IPS DF 6.9 (cell line): ENCODE measurements at regions not wholly inside any gene's neighbourhood (a gene's known extent, or its start where the extent isn't known, plus 50 kb on each side); places are given as distances from the start of the nearest gene placed in this dataset.
"Not testable (repeated sequence)": the region's sequence is repeated elsewhere in the genome, so short reads cannot be mapped to it uniquely, and the experiment has no call there.

Source experiments
- DNase-seq: peaks from one replicate; pipeline ENCODE4 v3.0.0-alpha.2; 2013; ENCODE audit warnings: low read depth, low spot score
- H3K27ac ChIP-seq: one replicate; pipeline ENCODE4 v1.5.1; 2013; ENCODE audit warnings: low read length, control low read depth
- H3K27me3 ChIP-seq: 2 replicates; pipeline ENCODE4 v1.6.1; 2013; ENCODE audit warnings: mild to moderate bottlenecking, low read length; ENCODE audit not compliant: control insufficient read depth, insufficient read depth
- H3K36me3 ChIP-seq: 2 replicates; pipeline ENCODE4 v1.6.1; 2013; ENCODE audit warnings: low read length; ENCODE audit not compliant: control insufficient read depth, insufficient read depth
- H3K4me1 ChIP-seq: 2 replicates; pipeline ENCODE4 v1.6.1; 2013; ENCODE audit warnings: low read length; ENCODE audit not compliant: control insufficient read depth, insufficient read depth
- H3K4me3 ChIP-seq: 2 replicates; pipeline ENCODE4 v1.5.1; 2013; ENCODE audit warnings: mild to moderate bottlenecking, low read length
- H3K9me3 ChIP-seq: 2 replicates; pipeline ENCODE4 v1.6.1; 2013; ENCODE audit warnings: low read length, inconsistent platforms; ENCODE audit not compliant: control insufficient read depth, insufficient read depth
- WGBS: extraction: QIAGEN DNeasy Blood & Tissue Kit; methylation state at CpG from one replicate; pipeline ENCODE4 v1.1.7; 2013; ENCODE audit warnings: mixed read lengths, missing lambda C conversion rate; ENCODE audit not compliant: insufficient read length, insufficient coverage; 5-methylcytosine and 5-hydroxymethylcytosine counted together

DNA sequence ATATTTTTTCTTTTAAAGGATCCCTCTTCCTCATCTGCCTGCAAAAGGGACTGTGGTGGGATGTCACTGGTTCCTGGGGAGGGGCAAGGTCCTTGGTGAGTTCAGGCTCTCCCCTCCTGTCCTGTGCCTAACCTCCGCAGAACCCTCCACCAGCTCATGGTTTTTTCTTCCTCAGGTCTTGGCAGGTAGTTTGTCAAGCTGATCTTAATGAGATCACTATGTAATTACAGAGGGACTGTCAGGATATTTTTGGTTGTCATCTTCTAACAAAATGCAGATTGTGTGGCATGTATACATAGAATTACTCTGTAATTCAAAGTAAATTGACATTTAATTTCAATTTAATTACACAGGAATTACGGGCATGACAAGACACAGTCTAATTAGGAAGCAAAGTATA, 150.3 kb upstream of the SEMA6A start:
- Histone ChIP-seq H3K27ac (no peak overlapping the region), H3K9me3 (no peaks in the 10 kb centered on the region), H3K4me1 (no peaks in the 10 kb centered on the region), H3K36me3 (no peaks in the 10 kb centered on the region), H3K27me3 (no peaks in the 10 kb centered on the region), H3K4me3 (no peak overlapping the region)
- no CpG with 5 or more reads among the region's 2 CpGs for WGBS
- no peak for DNase-seq

DNA sequence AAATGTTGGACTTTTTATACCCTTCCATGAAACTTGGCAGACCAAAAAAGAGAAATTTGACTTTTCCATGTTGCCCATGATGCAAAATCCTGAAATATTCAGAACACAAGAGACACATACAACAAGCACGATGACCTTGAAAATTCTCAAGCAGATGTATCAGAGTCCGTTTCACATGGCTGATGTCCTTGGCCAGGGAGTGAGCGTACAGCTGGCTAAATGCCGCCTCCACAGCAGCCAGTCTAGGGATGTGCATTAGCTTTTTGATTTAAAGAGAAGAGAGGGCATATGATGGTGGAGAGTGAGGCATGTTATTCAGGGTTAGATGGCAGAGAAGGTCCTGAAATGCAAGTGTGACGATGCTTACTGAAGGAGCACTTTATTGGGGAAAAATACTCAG, 148.0 kb upstream of the SEMA6A start:
- Histone ChIP-seq H3K4me3 (no peak overlapping the region), H3K36me3 (no peaks in the 10 kb centered on the region), H3K27me3 (no peaks in the 10 kb centered on the region), H3K9me3 (no peaks in the 10 kb centered on the region), H3K4me1 (no peaks in the 10 kb centered on the region), H3K27ac (no peak overlapping the region)
- DNase-seq = no peak
- whole genome bisulfite sequencing = no CpG with 5 or more reads among the region's 5 CpGs

DNA sequence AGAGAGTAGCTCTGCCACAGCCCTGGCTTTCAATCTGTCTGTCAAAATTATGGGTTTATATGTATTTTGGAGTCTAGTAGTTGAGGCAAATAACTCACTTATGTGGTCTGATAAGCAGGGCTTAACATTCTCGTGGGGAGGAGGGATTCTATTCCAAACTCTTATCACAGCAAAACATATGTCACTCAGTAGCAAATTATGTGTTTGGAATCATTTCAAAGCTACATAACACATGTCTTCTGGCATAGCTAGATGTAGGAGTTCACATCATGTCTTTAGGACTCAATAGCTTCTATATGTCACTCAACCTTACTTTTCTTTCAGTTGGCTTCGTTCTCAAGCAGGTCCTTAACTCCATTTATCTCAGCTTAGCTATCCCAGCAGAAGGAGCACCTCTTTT, 144.5 kb upstream of the SEMA6A start:
- H3K4me3 ChIP-seq = no peak overlapping the region
- H3K27me3 ChIP-seq = no peaks in the 10 kb centered on the region
- no peaks in the 10 kb centered on the region for H3K9me3 ChIP-seq
- WGBS = no CpG with 5 or more reads among the region's 2 CpGs
- H3K27ac ChIP-seq = no peak overlapping the region
- H3K36me3 ChIP-seq = no peaks in the 10 kb centered on the region
- no peak for DNase-seq
- H3K4me1 ChIP-seq = no peaks in the 10 kb centered on the region

DNA sequence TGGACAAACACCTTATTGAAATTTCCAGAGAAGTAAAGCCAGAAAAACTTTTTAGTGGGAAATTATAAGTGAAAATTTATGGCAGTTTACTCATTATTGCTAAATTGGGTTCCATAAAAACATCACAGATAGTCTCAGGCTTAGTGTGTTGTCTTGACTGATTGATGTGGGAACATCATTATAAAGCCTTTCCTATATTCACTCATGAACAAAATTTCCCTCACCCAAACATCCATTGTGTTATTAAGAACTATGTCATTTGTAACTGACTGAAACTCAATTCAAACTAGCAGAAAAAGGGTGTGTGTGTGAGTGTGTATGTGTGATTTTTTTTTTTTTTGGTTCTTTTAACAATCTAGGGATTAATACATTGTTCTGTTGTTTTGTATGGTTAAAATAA, 143.7 kb upstream of the SEMA6A start:
- DNase-seq = no peak
- no peak overlapping the region for H3K4me3 ChIP-seq
- no peaks in the 10 kb centered on the region for H3K4me1 ChIP-seq
- no peaks in the 10 kb centered on the region for H3K36me3 ChIP-seq
- no peak overlapping the region for H3K27ac ChIP-seq
- H3K27me3 ChIP-seq = no peaks in the 10 kb centered on the region
- no peaks in the 10 kb centered on the region for H3K9me3 ChIP-seq

DNA sequence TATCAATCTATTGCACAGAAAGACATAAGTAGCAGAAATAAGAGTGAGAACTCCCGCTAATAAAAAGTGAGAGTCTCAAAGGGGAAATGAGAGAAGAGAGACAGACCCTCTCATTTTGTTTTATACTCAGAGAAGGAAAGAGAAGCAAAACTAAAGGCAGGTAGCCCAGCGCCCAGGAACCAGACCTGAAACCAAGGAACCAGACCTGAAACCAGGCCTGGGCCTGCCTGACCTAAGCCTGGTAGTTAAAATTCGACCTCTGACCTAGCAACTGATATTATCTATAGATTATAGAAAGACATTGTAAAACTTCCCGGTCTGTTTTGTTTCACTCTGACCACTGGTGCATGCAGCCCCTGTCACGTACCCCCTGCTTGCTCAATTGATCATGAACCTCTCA, 134.5 kb upstream of the SEMA6A start:
- Histone ChIP-seq H3K27me3 (no peaks in the 10 kb centered on the region), H3K9me3 (no peaks in the 10 kb centered on the region), H3K36me3 (no peaks in the 10 kb centered on the region), H3K4me3 (no peak overlapping the region), H3K27ac (no peak overlapping the region), H3K4me1 (no peaks in the 10 kb centered on the region; the same call in 1 of the 2 replicates)
- no peak for DNase-seq
- no CpG with 5 or more reads among the region's 5 CpGs for WGBS

DNA sequence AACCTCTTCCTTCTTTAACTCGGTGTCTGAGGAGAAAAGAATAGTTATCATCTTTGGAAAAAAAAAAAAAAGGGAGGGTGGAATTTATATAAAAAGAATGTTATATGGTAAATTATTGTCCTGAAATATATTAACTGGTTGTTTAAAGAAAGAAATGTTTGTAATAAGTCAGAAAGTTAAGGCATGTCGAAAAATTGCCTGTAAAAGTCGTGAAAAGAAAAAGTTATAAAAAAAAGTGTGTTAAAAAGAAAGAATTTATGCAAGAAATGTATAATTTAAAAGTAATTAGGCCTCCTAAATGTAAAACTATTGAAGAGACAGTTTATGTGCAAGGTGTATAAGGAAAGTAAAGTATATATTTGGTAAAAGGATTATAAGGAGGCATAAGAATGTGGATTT, 130.5 kb upstream of the SEMA6A start:
- not testable (repeated sequence) for DNase-seq, H3K9me3 ChIP-seq, H3K36me3 ChIP-seq, H3K27ac ChIP-seq, H3K27me3 ChIP-seq, H3K4me3 ChIP-seq, H3K4me1 ChIP-seq
- 98% methylated on average over 2 of the region's 3 CpGs for WGBS

DNA sequence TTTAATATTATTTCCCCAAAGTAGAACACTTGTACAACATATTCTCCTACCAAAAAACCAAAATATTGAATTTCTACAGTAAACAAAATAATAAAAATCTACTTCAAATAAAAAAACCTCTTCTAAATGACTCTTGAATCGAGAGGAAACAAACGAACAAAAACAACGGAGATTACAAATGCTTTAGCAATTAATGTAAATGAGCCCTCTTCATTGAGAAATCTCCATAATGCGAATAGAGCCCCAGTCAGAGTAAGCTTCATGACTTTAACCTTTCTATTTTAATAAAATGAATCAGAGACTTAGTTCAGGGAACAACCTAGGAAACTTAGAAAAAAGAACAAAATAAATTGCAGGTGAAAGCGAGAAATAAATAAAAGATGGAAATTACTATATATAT, 129.3 kb upstream of the SEMA6A start:
- Histone ChIP-seq H3K36me3 (no peaks in the 10 kb centered on the region), H3K27ac (no peak overlapping the region), H3K9me3 (no peaks in the 10 kb centered on the region), H3K4me1 (no peaks in the 10 kb centered on the region; the same call in 1 of the 2 replicates), H3K27me3 (no peaks in the 10 kb centered on the region), H3K4me3 (no peak overlapping the region)
- 100% methylated on average over 2 of the region's 5 CpGs for WGBS
- DNase-seq = no peak

DNA sequence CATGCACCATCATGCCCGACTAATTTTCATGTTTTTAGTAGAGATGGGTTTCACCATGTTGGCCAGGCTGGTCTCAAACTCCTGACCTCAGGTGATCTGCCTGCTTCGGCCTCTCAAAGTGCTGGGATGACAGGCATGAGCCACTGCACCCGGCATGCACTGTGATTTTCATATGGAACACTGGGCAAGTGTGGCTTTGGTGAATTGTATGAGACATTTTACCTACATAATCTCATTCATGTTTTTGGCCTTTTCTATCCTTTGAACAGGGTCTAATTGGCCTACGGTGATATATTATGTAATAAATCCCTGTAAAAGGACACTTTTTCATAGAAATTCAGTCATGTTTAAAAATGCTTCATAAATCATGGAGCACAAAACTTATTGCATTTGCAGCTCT, 128.7 kb upstream of the SEMA6A start:
- no peaks in the 10 kb centered on the region; the same call in 1 of the 2 replicates for H3K4me1 ChIP-seq
- no peak for DNase-seq
- no peaks in the 10 kb centered on the region for H3K27me3 ChIP-seq
- H3K36me3 ChIP-seq = no peaks in the 10 kb centered on the region
- H3K27ac ChIP-seq = no peak overlapping the region
- H3K4me3 ChIP-seq = no peak overlapping the region
- H3K9me3 ChIP-seq = no peaks in the 10 kb centered on the region
- WGBS = no CpG with 5 or more reads among the region's 4 CpGs

DNA sequence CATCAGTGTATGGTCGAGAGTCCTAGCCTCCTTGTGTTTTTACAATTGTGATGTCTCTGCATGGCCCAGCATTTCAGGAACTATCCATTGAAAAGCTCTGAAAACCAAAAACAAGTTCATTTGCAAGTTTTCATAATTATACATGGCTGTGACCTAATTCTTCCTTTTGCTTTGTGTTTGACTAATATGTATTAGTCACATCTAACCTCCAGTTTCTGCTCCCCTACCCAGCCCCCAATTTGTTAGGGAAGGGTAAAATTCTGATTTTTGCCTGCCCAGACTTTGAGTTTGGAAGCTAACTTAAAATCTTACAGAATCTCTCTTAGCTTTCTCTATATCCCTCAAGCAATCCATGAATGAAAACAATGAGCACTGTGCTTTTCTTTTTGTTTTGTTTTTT, 128.2 kb upstream of the SEMA6A start:
- Histone ChIP-seq H3K27me3 (no peaks in the 10 kb centered on the region), H3K36me3 (no peaks in the 10 kb centered on the region), H3K27ac (no peak overlapping the region), H3K9me3 (no peaks in the 10 kb centered on the region), H3K4me1 (no peaks in the 10 kb centered on the region; the same call in 1 of the 2 replicates), H3K4me3 (no peak overlapping the region)
- DNase-seq = no peak
- WGBS = no CpG with 5 or more reads among the region's 1 CpG

DNA sequence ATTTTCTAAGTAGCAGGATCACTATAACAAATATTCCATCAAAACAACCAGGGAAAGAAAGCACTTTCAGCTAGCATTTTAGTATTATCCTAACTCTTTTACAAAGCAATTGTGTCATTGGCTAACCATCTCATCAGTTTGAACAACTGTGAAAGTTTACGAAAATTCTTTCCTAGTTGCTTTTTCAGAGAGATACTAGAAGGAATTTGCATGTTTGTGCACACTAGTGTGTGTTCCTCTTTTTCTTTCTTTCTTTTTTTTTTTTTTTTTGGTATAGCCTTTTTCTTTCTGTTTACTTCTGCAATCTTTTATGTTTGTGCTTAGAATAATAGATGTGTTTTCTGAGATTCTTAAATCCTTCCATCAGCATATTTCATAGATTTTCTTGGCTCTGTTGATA, 124.7 kb upstream of the SEMA6A start:
- no peak overlapping the region for H3K27ac ChIP-seq
- no peak overlapping the region for H3K4me3 ChIP-seq
- no peak for DNase-seq
- H3K9me3 ChIP-seq = no peaks in the 10 kb centered on the region
- H3K36me3 ChIP-seq = no peaks in the 10 kb centered on the region
- H3K27me3 ChIP-seq = no peaks in the 10 kb centered on the region
- H3K4me1 ChIP-seq = no peaks in the 10 kb centered on the region
- no CpG with 5 or more reads among the region's 1 CpG for WGBS

DNA sequence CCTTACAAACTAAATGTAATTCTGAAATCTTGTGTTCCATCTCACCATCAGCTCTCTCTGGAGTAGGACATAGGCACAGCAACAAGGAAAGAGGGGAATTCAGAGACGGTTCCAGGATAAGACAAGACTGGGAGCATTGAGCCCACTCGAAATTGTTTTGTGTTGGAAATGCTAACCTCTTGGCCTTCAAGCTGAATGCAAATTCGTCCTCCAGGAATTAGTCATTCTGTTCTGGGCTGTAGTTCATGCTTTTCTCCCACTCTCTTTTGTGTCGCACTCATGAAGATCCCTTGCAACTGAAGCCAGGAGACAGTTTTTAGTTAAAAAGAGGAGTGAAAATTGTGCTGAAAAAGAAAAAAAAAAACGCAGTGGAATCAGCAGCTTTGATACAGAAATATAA, 121.7 kb upstream of the SEMA6A start:
- DNase-seq = peak; percentile 25
- no peaks in the 10 kb centered on the region for H3K9me3 ChIP-seq
- H3K4me3 ChIP-seq = no peak overlapping the region
- no peak overlapping the region for H3K27ac ChIP-seq
- H3K36me3 ChIP-seq = no peaks in the 10 kb centered on the region
- no CpG with 5 or more reads among the region's 5 CpGs for WGBS
- no peaks in the 10 kb centered on the region for H3K27me3 ChIP-seq
- H3K4me1 ChIP-seq = no peaks in the 10 kb centered on the region
